GM19438 (cell line): ENCODE measurements at regions not wholly inside any gene's neighbourhood (a gene's known extent, or its start where the extent isn't known, plus 50 kb on each side); places are given as distances from the start of the nearest gene placed in this dataset.

Experiments used
- ATAC-seq: cut with Tn5 transposase; IDR thresholded peaks from one replicate; pipeline ENCODE4 v1.9.1; 2021; ENCODE audit warnings: low read depth; ENCODE audit not compliant: unreplicated experiment

DNA sequence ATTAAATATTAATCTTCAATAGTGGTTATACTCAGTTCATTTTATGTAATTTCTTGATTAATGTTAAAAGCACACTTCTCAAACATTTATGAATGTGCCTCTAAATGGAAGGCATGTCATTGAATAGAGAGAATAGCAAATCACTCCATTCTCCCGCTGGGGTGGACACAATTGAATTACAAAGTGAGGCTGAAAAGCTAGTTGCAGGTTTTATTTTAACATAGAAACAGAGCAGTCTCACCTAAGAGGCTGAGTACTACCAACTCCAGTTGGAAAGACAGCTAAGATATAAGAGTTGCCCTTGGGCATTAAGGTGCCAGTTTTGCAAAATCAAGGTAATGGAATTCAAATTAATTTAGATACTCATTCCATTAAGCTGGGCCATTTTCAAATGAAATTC, 147.2 kb downstream of the PCSK1 start:
- no peak for ATAC-seq

DNA sequence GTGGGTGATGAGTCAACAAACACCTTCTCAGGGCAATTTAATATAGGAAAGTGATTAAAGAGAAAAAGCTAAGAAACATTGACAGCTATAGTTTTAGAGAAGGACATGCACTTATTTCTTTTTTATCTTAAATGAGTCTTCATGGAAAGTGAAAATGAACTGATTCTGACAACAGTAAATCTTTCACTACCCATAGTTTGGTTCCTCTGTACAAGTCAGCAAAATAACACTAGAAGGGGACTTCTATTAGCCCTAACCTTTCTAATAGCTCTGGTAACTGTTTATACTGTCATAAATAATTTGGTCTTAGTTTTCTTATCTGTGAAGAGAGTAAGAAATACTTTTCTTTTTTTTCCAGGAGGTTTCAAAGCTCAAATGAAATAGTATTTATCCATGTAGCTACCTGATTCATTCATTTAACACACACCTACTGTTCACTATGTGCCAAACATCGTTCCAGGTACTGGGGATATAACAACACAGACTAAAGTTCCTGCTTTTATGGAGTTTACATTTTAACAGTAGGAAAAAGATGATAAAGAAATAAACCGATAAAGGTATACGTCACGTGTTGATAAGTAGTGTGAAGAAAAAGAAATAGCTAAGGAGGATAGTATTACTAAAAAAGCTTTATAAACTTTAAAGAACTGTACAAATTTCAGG, 148.2 kb downstream of the PCSK1 start:
- no peak for ATAC-seq

DNA sequence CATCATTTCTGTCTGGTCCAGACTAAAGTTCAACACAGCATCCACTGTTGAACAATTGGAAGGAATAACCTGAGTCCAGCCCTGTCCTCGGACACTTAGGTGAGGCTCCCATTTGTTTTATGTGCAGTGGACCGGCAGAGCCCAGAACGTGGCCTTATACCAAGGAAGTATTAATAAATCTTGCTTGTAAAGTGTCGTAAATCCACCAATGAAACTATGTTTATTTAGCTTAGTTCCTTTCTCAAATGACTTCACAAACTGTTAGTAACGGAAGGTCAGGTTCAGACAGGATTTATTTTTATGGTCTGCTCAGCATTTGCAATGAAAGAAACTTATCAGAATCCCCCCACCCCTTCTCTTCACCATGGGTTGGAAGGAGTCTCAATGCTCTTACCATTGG, 149.5 kb downstream of the PCSK1 start:
- ATAC-seq = no peak

DNA sequence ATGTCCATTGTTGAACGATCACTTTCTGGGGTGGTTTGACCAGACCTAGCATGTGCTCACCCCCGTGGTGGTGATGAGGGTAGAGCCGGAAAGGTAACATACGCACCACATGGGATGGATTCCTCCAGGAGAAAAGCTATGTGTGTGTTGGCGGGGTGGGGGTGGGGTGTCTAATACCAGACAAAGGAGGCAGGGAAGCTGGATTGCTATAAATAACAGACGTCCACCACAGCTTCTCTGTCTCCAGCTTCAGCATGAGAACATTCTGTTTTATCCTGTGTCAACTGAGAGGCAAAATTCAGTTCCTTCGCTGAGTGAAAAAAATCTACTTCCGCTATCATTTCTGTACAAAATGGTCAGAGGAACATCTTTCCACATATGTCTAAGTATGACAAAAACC, 151.0 kb downstream of the PCSK1 start:
- no peak for ATAC-seq

DNA sequence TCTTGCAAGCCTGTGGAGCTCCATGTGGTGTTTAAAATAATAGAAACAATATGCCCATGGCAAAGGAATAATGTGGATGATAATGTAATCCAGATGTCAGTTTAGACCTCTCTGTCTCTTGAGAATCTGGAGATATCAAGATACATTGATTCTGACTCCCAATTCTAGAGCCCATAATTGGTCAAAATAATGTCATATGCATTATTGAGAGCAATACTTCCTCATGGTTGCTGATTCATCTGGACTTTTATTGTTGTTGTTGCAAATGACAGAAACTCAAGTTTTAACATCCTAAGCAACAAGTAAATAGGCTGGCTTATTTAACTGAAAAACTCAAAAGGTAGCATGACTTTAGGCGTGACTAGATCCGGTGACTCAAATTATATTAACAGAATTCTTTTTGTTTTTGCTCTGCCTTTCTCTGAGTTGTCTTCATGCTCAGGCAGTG, 152.1 kb downstream of the PCSK1 start:
- ATAC-seq = no peak

DNA sequence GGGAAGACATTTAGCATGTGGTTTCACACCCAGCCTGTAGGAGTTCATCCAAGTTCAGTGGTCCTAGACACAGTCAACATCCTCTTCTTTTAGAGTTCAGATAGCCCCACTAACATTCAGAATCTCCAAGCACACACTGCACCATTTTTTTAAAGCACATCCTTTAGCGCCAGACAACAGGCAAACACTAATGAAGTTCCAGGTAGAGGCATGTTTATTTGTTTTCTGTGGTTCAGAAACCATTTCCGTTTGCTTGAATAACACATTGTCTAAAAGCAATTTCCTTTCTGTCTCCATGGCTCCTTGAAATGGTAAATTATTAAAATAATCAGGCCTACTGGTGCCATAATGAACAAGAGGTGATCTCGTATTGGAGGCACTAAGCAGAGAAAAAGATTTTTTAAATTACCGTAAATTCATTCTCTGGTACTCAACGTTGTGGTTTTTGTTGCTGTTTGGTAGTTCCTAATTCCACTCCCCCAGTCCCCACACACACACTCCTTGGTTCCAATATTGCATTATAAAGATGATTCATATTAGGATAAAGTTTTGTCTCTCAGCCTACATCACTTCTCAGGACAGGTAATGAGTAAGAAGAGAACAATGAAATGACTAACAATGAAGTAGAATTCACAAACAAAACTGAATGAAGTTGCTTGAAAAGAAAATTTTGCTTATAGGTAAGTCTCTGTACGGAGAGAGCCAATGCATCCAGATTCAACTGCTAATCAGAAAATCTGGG, 153.1 kb downstream of the PCSK1 start:
- ATAC-seq = peak; percentile 77

DNA sequence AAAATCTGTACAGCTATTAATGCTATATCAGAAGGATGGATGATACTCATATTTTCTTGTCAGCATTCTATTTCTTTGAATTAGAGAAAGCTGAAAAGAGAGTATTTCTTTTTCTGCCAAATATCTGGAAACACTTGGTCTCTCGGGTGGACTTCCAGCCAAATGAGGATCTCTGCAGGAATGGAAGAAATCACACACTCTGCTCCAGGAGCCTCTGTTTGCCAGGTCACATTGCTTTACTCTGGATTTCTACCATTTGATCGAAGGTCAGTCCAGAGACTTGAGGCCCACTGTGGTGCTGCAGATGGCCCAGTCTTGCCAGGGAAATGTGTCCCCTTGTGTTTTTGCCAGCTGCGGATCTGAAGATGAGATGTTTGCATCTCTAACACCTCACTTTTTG, 154.1 kb downstream of the PCSK1 start:
- ATAC-seq = no peak

DNA sequence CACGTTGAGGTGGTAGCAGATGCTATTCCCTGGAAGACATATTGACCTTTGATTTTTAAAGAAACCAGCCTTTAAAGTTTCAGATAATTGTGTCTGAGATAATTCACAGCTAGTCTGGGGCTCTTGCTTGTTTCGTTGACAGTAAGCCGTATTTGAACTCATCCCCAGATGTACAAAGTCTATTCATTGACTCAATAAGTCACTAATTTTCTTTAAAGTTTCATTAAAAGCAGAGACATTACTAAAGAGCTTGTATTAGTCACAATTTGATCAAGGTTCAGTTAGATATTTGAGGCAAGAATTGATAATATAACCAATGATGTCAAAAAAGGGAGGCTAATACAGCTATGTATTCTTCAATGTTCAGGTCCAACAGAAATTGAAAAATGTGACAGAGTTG, 158.0 kb downstream of the PCSK1 start:
- no peak for ATAC-seq

DNA sequence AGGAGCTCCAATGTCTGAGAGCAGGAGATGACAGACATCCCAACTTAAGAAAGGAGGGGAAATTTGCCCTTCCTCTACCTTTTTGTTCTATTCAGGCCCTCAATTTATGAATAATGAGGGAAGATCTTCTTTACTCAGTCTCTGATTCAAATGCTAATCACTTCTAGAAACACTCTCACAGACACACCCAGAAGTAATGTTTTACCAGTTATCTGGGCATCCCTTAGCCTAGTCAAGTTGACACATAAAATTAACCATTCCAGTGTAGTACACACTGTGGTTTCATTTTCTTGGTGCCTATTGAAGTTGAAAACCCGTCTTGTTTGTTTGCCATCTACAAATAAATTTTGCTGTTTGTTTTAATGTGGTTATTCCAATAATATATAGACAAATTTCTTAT, 167.6 kb downstream of the PCSK1 start:
- ATAC-seq = no peak

DNA sequence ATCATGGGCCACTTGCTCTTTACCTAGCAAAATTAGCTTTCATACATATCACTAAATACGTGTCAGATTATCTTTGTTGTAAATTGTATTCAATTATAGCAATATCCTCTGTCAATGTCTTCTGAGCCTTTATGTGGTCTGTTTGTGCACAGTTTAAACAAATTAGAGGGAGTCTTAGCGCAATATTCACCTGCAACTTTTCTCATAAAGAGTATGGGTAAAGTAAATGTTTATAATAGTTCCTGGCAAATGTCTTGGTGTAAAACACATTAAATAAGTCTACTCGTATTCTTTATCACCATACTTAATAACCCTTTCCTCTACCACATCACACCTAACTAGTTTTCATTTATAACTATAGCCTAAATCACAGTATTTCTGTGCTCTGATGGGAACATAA, 169.0 kb downstream of the PCSK1 start:
- no peak for ATAC-seq

DNA sequence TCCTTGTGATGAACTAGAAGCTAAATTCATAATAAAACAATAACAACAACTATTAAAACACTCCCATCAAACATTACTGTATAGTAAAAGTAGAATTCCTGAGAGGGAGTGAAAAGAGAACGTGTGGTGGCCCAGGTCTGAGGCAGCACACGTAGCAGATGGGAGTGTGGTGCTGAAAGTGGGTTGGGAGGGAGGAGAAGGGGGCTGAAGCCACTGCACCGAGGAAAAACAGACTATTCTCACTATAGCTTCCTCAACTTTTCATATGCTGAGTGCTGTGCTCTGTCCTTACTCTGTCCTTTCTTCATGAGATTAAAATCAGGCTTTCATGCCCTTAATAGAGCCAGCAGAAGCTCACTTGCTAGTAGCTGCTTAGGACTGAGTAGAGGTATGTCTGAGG, 170.9 kb downstream of the PCSK1 start:
- no peak for ATAC-seq

DNA sequence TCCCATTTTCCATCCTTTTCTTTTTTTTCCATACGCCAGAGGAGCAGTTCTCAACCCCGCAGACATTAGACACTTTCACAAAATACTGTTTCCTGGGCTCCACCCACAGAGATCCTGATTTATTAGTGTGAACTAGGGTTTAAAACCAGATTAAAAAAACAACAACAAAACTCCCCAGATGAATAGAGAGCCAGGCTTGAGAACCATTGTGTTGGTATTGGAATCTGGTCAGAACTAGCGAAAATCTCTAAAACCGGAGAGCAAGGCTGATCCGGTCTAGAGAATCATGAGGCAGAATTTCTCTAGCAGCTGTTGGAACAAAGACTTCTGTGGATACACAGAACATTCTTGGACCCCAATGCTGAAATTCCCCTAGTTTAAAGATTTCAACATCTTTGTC, 173.0 kb downstream of the PCSK1 start:
- ATAC-seq = no peak

DNA sequence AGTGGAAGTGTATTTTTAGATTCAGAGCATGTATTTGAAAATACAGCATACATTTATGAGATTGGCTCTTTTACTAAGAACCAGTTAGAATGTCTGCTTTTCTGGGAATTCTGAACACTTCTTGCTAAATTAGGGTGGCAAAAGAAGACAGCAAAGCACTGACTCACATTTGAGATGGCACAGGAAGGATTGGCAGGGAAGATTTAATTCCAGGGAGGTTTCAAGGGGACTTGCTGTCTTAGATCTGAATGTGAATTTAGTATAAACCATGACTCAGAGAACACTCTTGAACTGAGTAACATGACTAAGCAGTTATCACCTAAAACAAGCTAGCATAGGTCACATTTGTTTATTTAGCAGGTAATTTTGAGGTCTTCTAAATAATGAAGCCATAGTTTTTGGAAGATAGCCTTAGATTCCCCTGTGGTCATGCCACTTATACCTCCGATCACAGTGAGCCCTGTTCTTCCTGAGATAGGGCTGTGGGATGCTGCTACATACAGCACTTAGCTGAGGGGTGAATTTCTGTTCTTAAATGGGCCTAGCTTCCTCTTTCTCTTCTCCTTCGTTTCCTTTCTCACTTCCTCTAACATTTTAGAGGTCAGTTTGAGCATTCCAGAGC, 173.8 kb downstream of the PCSK1 start:
- no peak for ATAC-seq

DNA sequence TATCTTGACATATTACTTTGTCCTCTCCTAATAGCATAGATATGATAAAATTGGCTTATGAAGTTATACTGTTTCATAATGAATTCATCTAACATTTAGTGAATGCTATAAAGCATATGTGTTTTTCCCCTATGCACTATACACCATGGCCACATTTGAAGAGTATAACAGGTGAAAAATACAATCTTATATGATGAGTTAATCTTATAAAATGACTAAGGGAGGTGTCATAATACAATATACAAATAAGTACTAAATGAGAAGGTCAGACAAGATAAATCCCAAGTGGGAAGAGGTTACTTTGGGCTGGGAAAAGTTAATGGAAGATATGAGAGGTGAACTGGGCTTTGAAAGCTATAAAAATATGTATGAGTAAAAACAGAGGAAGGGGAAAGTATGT, 174.4 kb downstream of the PCSK1 start:
- no peak for ATAC-seq

DNA sequence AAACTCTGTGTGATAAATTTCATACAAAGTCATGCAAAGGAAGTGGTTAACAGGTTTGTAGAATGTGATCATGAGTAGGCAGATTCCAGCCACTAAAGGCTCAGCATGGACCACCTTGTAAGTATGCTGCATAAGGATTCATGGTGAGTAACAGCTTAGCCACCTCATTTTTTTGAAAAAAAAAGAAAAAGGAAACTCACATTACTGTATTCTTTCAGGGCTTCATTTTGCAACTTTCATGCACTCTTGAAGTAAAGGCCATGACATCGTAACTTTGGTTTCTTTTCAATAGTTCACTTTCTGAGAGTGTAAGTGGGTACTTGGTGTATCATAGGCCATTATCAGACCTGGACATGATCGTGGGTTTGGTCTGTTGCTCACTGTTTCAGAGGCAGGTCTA, 175.1 kb downstream of the PCSK1 start:
- no peak for ATAC-seq

DNA sequence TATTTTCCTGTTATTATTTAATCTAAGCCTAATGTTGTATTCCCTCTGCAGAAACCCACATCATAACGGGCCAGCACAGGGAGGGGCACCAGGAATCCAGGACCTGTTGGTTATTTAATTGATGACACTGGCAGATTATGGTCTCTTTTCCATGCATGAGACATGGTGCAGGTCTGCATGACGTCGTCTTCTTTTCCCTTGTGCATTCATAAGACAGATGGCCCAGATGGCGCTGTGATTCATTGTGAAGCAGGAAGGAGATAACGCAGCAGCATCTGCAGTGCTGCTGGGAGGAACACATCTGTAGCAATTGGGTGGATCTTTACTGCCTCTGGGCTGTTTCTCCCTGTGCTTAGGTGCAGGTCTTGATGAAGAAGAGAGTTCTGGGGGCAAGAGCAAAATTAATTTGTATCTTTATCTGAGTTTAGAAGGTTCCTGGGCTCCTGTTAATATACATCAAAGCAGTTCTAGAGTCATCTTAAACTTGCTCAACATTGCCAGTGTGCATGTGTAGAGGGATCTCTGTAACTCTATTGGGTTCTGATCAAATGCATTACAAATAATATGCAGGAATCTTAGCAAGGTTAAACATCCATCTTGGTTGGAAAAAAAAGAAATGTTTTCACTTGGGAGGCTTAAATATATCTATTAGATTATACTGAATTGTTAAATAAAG, 176.1 kb downstream of the PCSK1 start:
- no peak for ATAC-seq

DNA sequence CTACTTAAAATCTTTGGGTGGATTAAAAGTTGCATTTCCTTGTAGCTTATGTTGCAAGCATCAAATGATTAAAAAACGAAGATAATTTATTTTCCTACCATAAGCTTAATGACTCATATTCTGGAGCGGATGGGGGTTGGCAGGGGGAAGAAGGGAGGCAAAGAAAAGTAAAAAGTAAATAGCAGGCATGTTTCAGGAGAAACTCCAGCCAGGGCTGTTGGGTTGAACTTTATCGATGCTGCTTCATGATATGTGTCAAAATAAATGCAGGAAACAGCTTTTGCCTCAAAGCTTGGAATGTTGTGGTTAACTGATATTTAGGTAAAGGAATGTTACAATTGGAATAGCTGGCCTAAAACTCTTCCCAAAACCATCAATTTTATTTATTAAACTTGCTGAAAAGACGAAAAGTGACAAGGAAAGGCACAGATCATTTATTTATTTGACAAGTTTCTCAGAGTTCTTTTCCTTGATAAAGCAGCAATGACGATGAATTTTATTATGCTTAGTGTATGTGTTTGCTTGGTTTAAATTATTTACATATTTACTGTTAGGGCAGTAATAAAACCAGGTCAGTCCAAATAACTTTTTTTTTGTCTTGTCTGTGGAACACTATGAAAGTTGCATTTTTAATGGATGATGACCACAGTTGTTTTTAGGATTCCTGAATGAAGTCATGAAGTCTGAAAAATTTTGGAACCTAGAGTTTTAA, 177.9 kb downstream of the PCSK1 start:
- no peak for ATAC-seq

DNA sequence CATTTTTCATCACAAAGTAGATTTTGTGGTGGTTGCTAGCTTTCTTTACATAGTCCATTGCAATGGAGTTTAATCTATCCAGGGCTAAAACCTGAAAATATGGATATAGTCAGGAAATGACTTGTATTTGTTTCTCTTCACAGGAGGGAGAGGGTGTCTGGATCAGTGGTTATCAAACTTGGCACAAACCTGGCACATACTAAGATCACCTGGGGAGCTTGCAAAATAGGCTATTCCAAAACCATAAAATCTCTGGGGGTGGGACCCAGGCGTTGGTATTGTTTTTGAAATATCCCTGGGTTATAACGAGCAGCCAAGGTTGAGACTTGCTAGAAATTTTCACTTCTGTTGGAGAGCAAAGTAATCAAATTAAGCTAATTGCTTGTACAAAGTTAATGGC, 179.9 kb downstream of the PCSK1 start:
- ATAC-seq = no peak

DNA sequence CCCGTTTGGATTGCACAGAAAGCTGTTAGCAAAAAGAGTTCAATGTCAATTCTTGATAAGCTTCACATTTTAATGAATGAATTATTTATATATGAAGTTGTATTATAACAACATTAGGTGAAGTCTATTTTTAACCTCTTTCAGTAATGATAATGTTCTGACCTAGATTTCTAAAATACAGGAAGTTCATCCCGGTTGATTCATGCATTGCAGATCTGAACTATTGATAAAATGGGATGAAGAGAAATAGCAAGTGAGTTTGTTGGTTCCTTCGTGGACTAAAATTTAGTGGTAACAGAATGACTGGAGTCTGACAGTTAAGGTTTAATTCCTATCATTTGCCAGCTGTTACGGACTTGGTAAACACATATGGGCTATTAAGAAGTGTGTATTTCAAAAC, 180.5 kb downstream of the PCSK1 start:
- no peak for ATAC-seq

DNA sequence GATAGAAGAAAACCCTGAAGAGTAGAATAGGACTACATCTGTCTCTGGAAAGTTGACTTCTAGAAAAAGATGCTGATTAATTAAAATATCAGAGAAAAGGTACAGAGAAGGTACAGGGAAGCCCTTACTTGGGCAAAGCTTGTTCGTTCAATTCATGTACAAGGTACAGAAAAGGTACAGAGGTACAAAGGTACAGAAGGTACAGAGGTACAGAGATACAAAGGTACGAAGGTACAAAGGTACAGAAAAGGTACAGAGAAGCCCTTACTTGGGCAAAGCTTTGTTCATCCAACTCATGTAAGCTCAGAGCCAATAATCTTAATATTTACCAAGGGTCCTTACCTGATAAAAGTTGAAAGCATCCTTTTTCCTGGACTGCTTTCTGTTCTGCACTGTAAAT, 182.3 kb downstream of the PCSK1 start:
- no peak for ATAC-seq

DNA sequence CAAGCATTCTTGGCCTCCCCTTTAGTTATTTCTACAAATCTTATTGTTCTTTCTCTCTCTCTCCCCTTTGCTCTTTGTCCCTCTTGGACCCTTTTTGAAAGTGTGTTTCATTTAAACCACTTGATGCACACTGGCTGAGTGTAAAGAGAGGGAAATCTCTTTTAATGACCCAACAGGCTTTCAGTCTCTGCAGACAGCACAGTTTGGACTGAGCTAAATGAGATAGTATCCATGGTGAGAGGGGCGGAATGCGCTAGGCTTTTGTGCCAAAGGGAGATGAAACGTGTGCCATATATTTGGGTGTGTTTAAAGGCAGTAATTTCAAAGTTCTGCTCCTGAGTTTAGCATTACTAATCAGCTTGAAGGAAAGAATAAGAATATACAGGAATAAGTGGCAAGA, 184.9 kb downstream of the PCSK1 start:
- no peak for ATAC-seq
